Colonic mucosa (tissue), 4 donors: ENCODE measurements at regions not wholly inside any gene's neighbourhood (a gene's known extent, or its start where the extent isn't known, plus 50 kb on each side); places are given as distances from the start of the nearest gene placed in this dataset.

ENCODE experiments used
- DNase-seq: peaks from one replicate; pipeline ENCODE4 v3.0.0-alpha.2; 2020
- H3K27ac ChIP-seq: fragments of 200-600 bp; one replicate; pipeline ENCODE4 v1.8.0; 2021
- H3K27me3 ChIP-seq: fragments of 200-600 bp; one replicate; pipeline ENCODE4 v1.8.0; 2021
- H3K36me3 ChIP-seq: fragments of 200-600 bp; one replicate; pipeline ENCODE4 v1.8.0; 2021
- H3K4me1 ChIP-seq: fragments of 200-600 bp; one replicate; pipeline ENCODE4 v1.8.0; 2021; ENCODE audit warnings: mild to moderate bottlenecking
- H3K4me3 ChIP-seq: fragments of 200-600 bp; one replicate; pipeline ENCODE4 v1.8.0; 2021
- H3K9ac ChIP-seq, 2 donors: one replicate each; pipeline ENCODE4 v1.7.0; 2013; ENCODE audit warnings: control low read depth in 2 of 2, low read depth in 2 of 2, low read length in 2 of 2
- H3K9me3 ChIP-seq: fragments of 200-600 bp; one replicate; pipeline ENCODE4 v1.8.0; 2021
- intact Hi-C: fragments of 100-400 bp; cut with DNase I; formaldehyde crosslinking; loops from one replicate; pipeline ENCODE4 v1.14.1; 2022
- TF ChIP-seq, protein P1 (sequence below): fragments of 200-600 bp; IDR thresholded peaks from one replicate; pipeline ENCODE4 v1.8.0; 2022; ENCODE audit warnings: antibody characterized with exemption, mild to moderate bottlenecking
- donor health status: healthy.
- donor health status: DM: no; HTN: no; CAD: no.
- donor health status: DM: no; HTN: no; CAD: no.

DNA sequence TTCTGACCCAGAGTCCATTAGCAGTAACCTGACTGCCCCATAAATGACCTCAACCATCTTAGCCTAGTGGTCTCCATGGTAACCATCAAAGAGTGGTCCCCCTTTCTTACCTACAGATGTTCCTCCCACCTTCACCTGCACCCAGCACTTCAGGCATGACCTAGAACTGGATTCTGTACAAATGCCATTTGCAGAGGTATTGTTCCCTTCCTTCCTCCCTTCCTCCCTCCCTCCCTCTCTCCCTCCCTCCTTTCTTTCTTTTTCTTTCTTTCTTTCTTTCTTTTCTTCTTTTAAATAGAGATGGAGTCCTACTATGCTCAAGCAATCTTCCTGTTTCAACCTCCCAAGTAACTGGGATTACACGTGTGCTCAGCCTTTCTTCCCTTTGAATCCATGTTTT lies 114.6 kb upstream of the SLC1A4 start:
- intact Hi-C loops = no loop called here
- no peak for DNase-seq
- TF ChIP-seq, protein P1, sequence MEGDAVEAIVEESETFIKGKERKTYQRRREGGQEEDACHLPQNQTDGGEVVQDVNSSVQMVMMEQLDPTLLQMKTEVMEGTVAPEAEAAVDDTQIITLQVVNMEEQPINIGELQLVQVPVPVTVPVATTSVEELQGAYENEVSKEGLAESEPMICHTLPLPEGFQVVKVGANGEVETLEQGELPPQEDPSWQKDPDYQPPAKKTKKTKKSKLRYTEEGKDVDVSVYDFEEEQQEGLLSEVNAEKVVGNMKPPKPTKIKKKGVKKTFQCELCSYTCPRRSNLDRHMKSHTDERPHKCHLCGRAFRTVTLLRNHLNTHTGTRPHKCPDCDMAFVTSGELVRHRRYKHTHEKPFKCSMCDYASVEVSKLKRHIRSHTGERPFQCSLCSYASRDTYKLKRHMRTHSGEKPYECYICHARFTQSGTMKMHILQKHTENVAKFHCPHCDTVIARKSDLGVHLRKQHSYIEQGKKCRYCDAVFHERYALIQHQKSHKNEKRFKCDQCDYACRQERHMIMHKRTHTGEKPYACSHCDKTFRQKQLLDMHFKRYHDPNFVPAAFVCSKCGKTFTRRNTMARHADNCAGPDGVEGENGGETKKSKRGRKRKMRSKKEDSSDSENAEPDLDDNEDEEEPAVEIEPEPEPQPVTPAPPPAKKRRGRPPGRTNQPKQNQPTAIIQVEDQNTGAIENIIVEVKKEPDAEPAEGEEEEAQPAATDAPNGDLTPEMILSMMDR = no peak

DNA sequence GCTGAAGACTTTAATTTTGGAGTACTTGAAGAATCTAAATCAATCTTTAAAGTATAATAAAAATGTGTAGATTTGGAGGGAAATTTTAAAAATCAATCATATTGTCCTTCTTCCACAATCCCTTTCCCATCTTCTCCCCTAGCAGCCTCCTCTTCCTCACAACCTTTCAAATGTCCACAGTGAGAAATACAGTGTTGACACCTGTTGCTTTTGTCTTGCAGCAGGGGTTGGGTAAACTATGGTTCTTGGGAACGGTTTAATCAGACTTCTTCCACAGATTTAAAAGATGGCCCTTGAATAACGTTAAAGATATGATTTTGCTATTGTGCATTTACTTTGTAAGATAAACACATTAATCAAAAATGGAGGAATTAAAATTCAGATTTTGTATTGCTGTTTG lies 113.8 kb upstream of the SLC1A4 start:
- no peak overlapping the region for H3K4me3 ChIP-seq
- intact Hi-C loops = no loop called here
- TF ChIP-seq, protein P1 = no peak

More for the DNA sequence above, 114.6 kb upstream of the SLC1A4 start:
- Histone ChIP-seq H3K9me3 (no peaks in the 10 kb centered on the region), H3K27me3 (no peaks in the 10 kb centered on the region), H3K4me3 (no peak overlapping the region), H3K4me1 (no peaks in the 10 kb centered on the region), H3K27ac (no peak overlapping the region), H3K36me3 (no peaks in the 10 kb centered on the region), H3K9ac (no peak overlapping the region)

GRCh38 chr2:64876137-64876647 lies 113.0 kb upstream of the SLC1A4 start:
- Histone ChIP-seq H3K27ac (no peak overlapping the region), H3K4me3 (no peak overlapping the region), H3K27me3 (no peaks in the 10 kb centered on the region), H3K9ac (no peak overlapping the region), H3K36me3 (no peaks in the 10 kb centered on the region), H3K9me3 (no peaks in the 10 kb centered on the region), H3K4me1 (no peaks in the 10 kb centered on the region)
- peak; percentile 63 for DNase-seq
- intact Hi-C loops = no loop called here
- TF ChIP-seq, protein P1 = no peak

More for the DNA sequence above, 113.8 kb upstream of the SLC1A4 start:
- H3K9me3 ChIP-seq = no peaks in the 10 kb centered on the region
- no peaks in the 10 kb centered on the region for H3K4me1 ChIP-seq
- no peak for DNase-seq
- H3K27me3 ChIP-seq = no peaks in the 10 kb centered on the region
- H3K36me3 ChIP-seq = no peaks in the 10 kb centered on the region
- no peak overlapping the region for H3K27ac ChIP-seq
- no peak overlapping the region for H3K9ac ChIP-seq

DNA sequence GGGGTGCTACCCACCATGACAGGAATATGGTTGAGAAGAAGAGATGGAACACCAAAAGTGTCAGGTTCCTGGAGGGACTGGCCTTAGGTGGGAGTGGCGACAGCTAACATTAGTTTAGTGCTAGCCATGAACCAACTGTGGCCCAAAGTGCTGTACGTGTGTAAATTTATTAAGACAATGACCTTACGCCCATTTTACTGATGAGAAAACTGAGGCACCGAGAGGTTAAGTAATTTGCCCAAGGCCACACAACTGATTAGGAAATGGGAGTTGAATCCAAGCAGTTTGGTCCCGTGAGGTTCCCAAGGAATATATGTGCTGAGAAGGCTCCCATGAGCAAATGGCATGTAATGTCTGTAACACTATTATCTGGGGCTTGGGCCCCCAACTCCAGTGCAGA lies 109.5 kb upstream of the SLC1A4 start:
- no peaks in the 10 kb centered on the region for H3K36me3 ChIP-seq
- H3K4me3 ChIP-seq = no peak overlapping the region
- H3K27me3 ChIP-seq = no peaks in the 10 kb centered on the region
- TF ChIP-seq, protein P1 = no peak
- no peak overlapping the region for H3K9ac ChIP-seq
- intact Hi-C loops = no loop called here
- DNase-seq = no peak
- H3K27ac ChIP-seq = no peak overlapping the region
- H3K4me1 ChIP-seq = no peaks in the 10 kb centered on the region
- no peaks in the 10 kb centered on the region for H3K9me3 ChIP-seq

DNA sequence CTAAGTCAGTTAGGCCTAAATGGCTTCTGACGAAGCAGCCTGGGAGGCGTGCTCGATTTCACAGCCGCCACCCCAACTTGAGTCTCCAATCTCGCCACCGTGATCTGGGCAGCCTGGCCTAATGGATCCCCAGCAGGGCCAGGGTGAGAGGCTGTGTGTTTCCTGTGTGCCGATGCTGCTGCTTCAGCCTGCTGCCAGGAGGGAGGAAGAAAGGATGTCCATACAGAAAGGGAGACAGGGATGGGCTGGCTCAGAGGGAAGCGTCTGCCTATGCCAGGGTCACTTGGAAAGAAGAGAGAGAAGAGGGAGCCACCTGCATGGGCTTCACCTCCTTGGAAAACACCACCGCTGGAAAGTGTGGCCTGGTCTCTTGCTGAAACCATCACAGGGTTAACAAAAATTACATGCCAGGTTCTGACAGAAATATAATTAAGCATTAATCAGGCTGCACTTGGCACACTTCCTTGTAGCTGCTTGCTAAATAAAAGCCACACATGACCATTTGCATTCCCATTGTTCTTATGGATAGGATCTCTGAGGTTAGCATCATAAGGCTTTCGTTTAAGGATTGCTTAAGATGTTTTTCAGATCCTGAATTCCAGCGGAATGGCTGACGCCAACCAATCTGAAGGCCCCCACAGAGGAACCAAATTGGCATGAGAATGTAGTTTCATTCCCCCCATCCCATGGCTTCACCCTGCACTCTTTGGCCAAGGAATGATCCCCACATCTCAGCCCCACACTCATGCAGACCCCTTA lies 108.8 kb upstream of the SLC1A4 start:
- no peaks in the 10 kb centered on the region for H3K27me3 ChIP-seq
- H3K9ac ChIP-seq = no peak overlapping the region
- no peaks in the 10 kb centered on the region for H3K9me3 ChIP-seq
- DNase-seq = no peak
- no peaks in the 10 kb centered on the region for H3K4me1 ChIP-seq
- intact Hi-C loops = no loop called here
- H3K4me3 ChIP-seq = no peak overlapping the region
- TF ChIP-seq, protein P1 = no peak
- no peaks in the 10 kb centered on the region for H3K36me3 ChIP-seq
- H3K27ac ChIP-seq = no peak overlapping the region
